WERI-Rb-1 (cell line): ENCODE measurements at regions not wholly inside any gene's neighbourhood (a gene's known extent, or its start where the extent isn't known, plus 50 kb on each side); places are given as distances from the start of the nearest gene placed in this dataset.

ENCODE experiments used
- DNase-seq: peaks from one replicate; pipeline ENCODE4 v3.0.0-alpha.2; 2020
- H3K27ac ChIP-seq: fragments of 250-450 bp; sonication (Bioruptor Pico); 2 replicates; pipeline ENCODE4 v1.5.1; 2020; ENCODE audit warnings: mild to moderate bottlenecking, moderate library complexity
- H3K27me3 ChIP-seq: fragments of 250-450 bp; sonication (Bioruptor Pico); 2 replicates; pipeline ENCODE4 v1.5.1; 2021; ENCODE audit warnings: mild to moderate bottlenecking, low read depth, moderate library complexity; ENCODE audit not compliant: insufficient read depth, severe bottlenecking
- H3K36me3 ChIP-seq: fragments of 250-450 bp; sonication (Bioruptor Pico); 2 replicates; pipeline ENCODE4 v1.5.1; 2020; ENCODE audit warnings: mild to moderate bottlenecking, moderate library complexity
- H3K4me3 ChIP-seq: 2 replicates; pipeline ENCODE4 v1.5.1; 2011; ENCODE audit warnings: low read depth, mild to moderate bottlenecking, control low read depth, low read length
- H3K9me3 ChIP-seq: fragments of 250-450 bp; sonication (Bioruptor Pico); 2 replicates; pipeline ENCODE4 v1.5.1; 2021; ENCODE audit warnings: mild to moderate bottlenecking, moderate library complexity; ENCODE audit not compliant: severe bottlenecking
- CTCF ChIP-seq: IDR thresholded peaks from 2 replicates; pipeline ENCODE4 v1.5.1; 2011; ENCODE audit warnings: low read depth, mild to moderate bottlenecking, control low read depth, inconsistent platforms, low read length

- Histone ChIP-seq H3K36me3 (no peaks in the 10 kb centered on the region), H3K27me3 (peaks cover 6% of the 10 kb centered on the region), H3K9me3 (no peaks in the 10 kb centered on the region), H3K4me3 (no peak overlapping the region), H3K27ac (no peak overlapping the region)
- DNase-seq = no peak
- TF ChIP-seq CTCF = no peak
These were observed 1144.1 kb downstream of the LRFN5 start for GRCh38 chr14:42750771-42751170.

GRCh38 chr14:42742084-42742483, 1135.4 kb downstream of the LRFN5 start:
- H3K4me3 ChIP-seq = no peak overlapping the region
- no peaks in the 10 kb centered on the region for H3K36me3 ChIP-seq
- no peak overlapping the region for H3K27ac ChIP-seq
- no peaks in the 10 kb centered on the region for H3K9me3 ChIP-seq
- TF ChIP-seq CTCF = no peak
- no peak for DNase-seq
- H3K27me3 ChIP-seq = peaks cover 10% of the 10 kb centered on the region

GRCh38 chr14:42736408-42736807, 1129.7 kb downstream of the LRFN5 start:
- Histone ChIP-seq H3K4me3 (no peak overlapping the region), H3K9me3 (no peaks in the 10 kb centered on the region), H3K36me3 (no peaks in the 10 kb centered on the region), H3K27ac (no peak overlapping the region), H3K27me3 (peaks cover 8% of the 10 kb centered on the region)
- TF ChIP-seq CTCF = no peak
- DNase-seq = no peak

- H3K27me3 ChIP-seq = peaks cover 20% of the 10 kb centered on the region
- no peak overlapping the region for H3K4me3 ChIP-seq
- no peak for TF ChIP-seq CTCF
- no peaks in the 10 kb centered on the region for H3K36me3 ChIP-seq
- DNase-seq = no peak
- no peaks in the 10 kb centered on the region for H3K9me3 ChIP-seq
- no peak overlapping the region for H3K27ac ChIP-seq
These were observed 1127.4 kb downstream of the LRFN5 start for GRCh38 chr14:42734041-42734440.

GRCh38 chr14:42732005-42732404, 1125.3 kb downstream of the LRFN5 start:
- Histone ChIP-seq H3K27ac (no peak overlapping the region), H3K36me3 (no peaks in the 10 kb centered on the region), H3K27me3 (peaks cover 21% of the 10 kb centered on the region), H3K4me3 (no peak overlapping the region), H3K9me3 (no peaks in the 10 kb centered on the region)
- no peak for TF ChIP-seq CTCF
- no peak for DNase-seq

- no peaks in the 10 kb centered on the region for H3K9me3 ChIP-seq
- H3K4me3 ChIP-seq = no peak overlapping the region
- H3K27ac ChIP-seq = no peak overlapping the region
- DNase-seq = no peak
- TF ChIP-seq CTCF = no peak
- no peaks in the 10 kb centered on the region for H3K36me3 ChIP-seq
- H3K27me3 ChIP-seq = peaks cover 20% of the 10 kb centered on the region
These were observed 1124.8 kb downstream of the LRFN5 start for GRCh38 chr14:42731480-42731879.
